ENCODE measurements at regions not wholly inside any gene's neighbourhood (a gene's known extent, or its start where the extent isn't known, plus 50 kb on each side); places are given as distances from the start of the nearest gene placed in this dataset.
A peak's percentile ranks its signal among the peaks of the same experiment; 100 is the strongest.

DNA sequence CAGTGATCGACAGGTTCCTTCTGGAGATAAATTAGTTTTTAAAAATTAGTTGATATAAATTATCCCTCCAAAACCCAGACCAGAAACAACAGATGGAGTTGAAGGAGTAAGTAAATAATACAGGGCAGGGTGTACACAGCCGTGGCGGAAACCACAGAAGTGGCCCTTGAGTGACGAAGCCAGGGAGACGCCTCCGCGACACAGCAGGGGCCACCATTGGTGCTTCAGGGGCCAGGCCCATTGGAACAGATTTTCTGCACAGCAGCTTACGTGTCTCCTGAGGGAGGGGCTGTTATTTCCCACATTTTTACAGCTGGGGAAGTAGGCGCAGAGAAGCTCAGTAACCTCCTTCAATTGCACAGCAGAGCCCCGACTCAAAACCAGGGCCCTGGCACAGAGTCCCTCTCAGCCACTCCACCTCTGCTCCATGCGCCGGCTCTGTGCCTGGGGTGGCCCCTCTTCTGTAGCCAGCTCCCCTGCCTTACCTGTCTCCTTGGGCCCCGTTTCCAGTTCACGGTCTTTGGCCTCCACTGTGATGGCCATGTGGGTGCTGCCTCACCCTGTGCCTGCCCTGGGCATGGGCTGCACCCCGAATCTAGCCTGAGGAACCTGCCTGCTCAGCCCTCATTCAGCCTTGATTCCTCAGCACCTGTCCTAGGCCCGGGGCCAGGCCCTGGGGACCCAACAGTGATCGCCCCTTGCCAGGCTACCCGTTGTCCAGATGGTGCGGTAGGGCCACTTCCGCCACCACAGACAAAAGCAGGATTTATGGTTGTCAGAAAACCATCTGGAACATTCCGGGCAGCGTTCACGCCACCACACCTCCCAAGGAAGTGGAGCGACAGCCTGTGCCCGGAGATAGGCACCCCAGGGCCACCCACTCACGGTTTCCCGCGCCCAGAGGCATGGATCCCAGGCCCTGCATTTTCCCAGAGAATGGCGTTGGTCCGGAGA, 128.5 kb upstream of the GSE1 start:
- Histone ChIP-seq H3K27me3 (ENCODE audit: control insufficient read depth in 2 of 2, insufficient read depth in 2 of 2, low read length in 2 of 2) (no peaks in the 10 kb centered on the region), H3K27ac (ENCODE audit: low read depth in 1 of 2, low read length in 2 of 2) (no peak overlapping the region), H3K4me2 (replicated peaks; ENCODE audit: extremely low read depth, low read length, poor library complexity, severe bottlenecking) (no peak overlapping the region), H3K4me1 (ENCODE audit: control insufficient read depth in 1 of 2, insufficient read depth in 2 of 2, low read length in 2 of 2) (no peaks in the 10 kb centered on the region), H3K9ac (ENCODE audit: insufficient read depth, low read length, poor library complexity, severe bottlenecking) (no peak overlapping the region), H2AFZ (ENCODE audit: insufficient read depth, low read depth, low read length, poor library complexity, severe bottlenecking) (no peak overlapping the region), H3K79me2 (ENCODE audit: insufficient read depth, low read length) (no peaks in the 10 kb centered on the region), H4K20me1 (ENCODE audit: insufficient read depth, low read length) (no peaks in the 10 kb centered on the region), H3K9me3 (replicated peaks in 1 of 2; ENCODE audit: control insufficient read depth in 1 of 2, insufficient read depth in 1 of 2, low read length in 2 of 2) (no peaks in the 10 kb centered on the region), H3K4me3 (replicated peaks in 1 of 3; ENCODE audit: low read depth in 2 of 3, low read length in 3 of 3) (no peak overlapping the region), H3K36me3 (replicated peaks in 1 of 2; ENCODE audit: control insufficient read depth in 1 of 2, insufficient read depth in 2 of 2, low read length in 2 of 2) (no peaks in the 10 kb centered on the region)
- Mint-ChIP-seq H3K9me3 (peaks cover 0 to 2% (median 0%) of the 10 kb centered on the region in 7 donors), H3K4me3 (no peak overlapping the region), H3K4me1 (peaks cover 4% of the 10 kb centered on the region), H3K27me3 (ENCODE audit: low read depth in 3 of 3) (peaks cover 11 to 15% (median 13%) of the 10 kb centered on the region in 3 donors), H3K36me3 (no peaks in the 10 kb centered on the region), H3K27ac (peak overlapping the region in 2 of 7 donors; percentile 41 to 54)
- intact Hi-C loops (cut with micrococcal nuclease) = loop anchor here in 1 of 2 donors (5.0 kb wide), 1 partner anchor 133 kb away; no protein-coding TSS in a partner anchor
- DNase-seq = peak; percentile 14 to 36 (median 16)
- TF ChIP-seq, protein P1, sequence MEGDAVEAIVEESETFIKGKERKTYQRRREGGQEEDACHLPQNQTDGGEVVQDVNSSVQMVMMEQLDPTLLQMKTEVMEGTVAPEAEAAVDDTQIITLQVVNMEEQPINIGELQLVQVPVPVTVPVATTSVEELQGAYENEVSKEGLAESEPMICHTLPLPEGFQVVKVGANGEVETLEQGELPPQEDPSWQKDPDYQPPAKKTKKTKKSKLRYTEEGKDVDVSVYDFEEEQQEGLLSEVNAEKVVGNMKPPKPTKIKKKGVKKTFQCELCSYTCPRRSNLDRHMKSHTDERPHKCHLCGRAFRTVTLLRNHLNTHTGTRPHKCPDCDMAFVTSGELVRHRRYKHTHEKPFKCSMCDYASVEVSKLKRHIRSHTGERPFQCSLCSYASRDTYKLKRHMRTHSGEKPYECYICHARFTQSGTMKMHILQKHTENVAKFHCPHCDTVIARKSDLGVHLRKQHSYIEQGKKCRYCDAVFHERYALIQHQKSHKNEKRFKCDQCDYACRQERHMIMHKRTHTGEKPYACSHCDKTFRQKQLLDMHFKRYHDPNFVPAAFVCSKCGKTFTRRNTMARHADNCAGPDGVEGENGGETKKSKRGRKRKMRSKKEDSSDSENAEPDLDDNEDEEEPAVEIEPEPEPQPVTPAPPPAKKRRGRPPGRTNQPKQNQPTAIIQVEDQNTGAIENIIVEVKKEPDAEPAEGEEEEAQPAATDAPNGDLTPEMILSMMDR (IDR thresholded peaks at IDR 0.05) = no peak
- WGBS (ENCODE audit: insufficient coverage) = 42% methylated on average over 25 of the region's 30 CpGs

DNA sequence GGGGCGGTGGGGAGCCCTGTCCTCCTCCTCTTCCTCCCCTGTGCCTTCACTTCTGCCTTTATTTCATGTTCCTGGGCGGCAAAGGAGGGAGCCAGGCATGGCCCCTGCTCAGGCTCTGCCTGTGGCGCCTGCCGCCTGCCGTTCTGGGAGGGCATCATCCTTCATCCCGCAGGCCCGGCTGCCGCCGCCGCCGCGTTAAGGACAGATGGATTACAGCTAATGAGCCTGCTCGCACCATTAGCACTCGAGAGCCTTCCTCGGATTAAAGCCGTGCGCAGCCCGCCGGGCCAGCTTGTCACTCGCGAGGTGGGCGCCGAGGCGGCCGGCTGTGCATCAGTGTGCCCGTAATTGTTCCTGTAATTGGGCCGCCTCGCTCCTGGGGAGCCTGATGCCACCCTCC, 127.7 kb upstream of the GSE1 start:
- H3K36me3 Mint-ChIP-seq = no peaks in the 10 kb centered on the region

More for the DNA sequence above, 127.7 kb upstream of the GSE1 start:
- intact Hi-C loops (cut with micrococcal nuclease) = no loop called here
- Histone ChIP-seq H3K27me3 (ENCODE audit: control insufficient read depth in 2 of 2, insufficient read depth in 2 of 2, low read length in 2 of 2) (no peaks in the 10 kb centered on the region), H3K4me3 (replicated peaks in 1 of 3; ENCODE audit: low read depth in 2 of 3, low read length in 3 of 3) (no peak overlapping the region), H4K20me1 (ENCODE audit: insufficient read depth, low read length) (no peaks in the 10 kb centered on the region), H3K9me3 (replicated peaks in 1 of 2; ENCODE audit: control insufficient read depth in 1 of 2, insufficient read depth in 1 of 2, low read length in 2 of 2) (no peaks in the 10 kb centered on the region), H3K36me3 (replicated peaks in 1 of 2; ENCODE audit: control insufficient read depth in 1 of 2, insufficient read depth in 2 of 2, low read length in 2 of 2) (no peaks in the 10 kb centered on the region), H3K79me2 (ENCODE audit: insufficient read depth, low read length) (no peaks in the 10 kb centered on the region), H3K9ac (ENCODE audit: insufficient read depth, low read length, poor library complexity, severe bottlenecking) (no peak overlapping the region), H3K27ac (ENCODE audit: low read depth in 1 of 2, low read length in 2 of 2) (no peak overlapping the region), H3K4me2 (replicated peaks; ENCODE audit: extremely low read depth, low read length, poor library complexity, severe bottlenecking) (no peak overlapping the region), H2AFZ (ENCODE audit: insufficient read depth, low read depth, low read length, poor library complexity, severe bottlenecking) (no peak overlapping the region), H3K4me1 (ENCODE audit: control insufficient read depth in 1 of 2, insufficient read depth in 2 of 2, low read length in 2 of 2) (no peaks in the 10 kb centered on the region)
- 89% methylated on average over 27 of the region's 28 CpGs for WGBS (ENCODE audit: insufficient coverage)
- no peak overlapping the region for H3K4me3 Mint-ChIP-seq
- no peak overlapping the region for H3K27ac Mint-ChIP-seq
- DNase-seq = no peak
- peaks cover 4% of the 10 kb centered on the region for H3K4me1 Mint-ChIP-seq
- H3K9me3 Mint-ChIP-seq = peaks cover 0 to 2% (median 0%) of the 10 kb centered on the region in 7 donors
- peaks cover 11 to 15% (median 13%) of the 10 kb centered on the region in 3 donors for H3K27me3 Mint-ChIP-seq (ENCODE audit: low read depth in 3 of 3)
- TF ChIP-seq, protein P1 (IDR thresholded peaks at IDR 0.05) = no peak

Measured in CD14-positive monocyte (primary cell).